A673 (cell line): ENCODE measurements at regions not wholly inside any gene's neighbourhood (a gene's known extent, or its start where the extent isn't known, plus 50 kb on each side); places are given as distances from the start of the nearest gene placed in this dataset.

Experiments
- BruUV-seq: library from RNA; stranded (reverse); fragments of 400-500 nt; replicated peaks from 2 replicates; lab custom pipeline; 2021; lab: Mats Ljungman, UMichigan
- CTCF ChIA-PET: fragments of 300-600 bp; sonication (Branson Sonifier 250); formaldehyde crosslinking; loops from one replicate; lab custom pipeline; 2022; ENCODE audit warnings: antibody characterized with exemption; lab: Charles Lee
- POLR2A ChIA-PET: fragments of 300-600 bp; sonication (Branson Sonifier 250); formaldehyde crosslinking; loops from one replicate; lab custom pipeline; 2022; ENCODE audit warnings: antibody characterized with exemption; ENCODE audit not compliant: low non-redundant PET; lab: Charles Lee
- DNase-seq: peaks from one replicate; pipeline ENCODE4 v3.0.0-alpha.2; 2015; ENCODE audit warnings: low spot score
- H3K27ac ChIP-seq: fragments of 200-600 bp; sonication (generic); 2 replicates; pipeline ENCODE4 v1.5.1; 2016; ENCODE audit warnings: mixed run types, low read depth, mild to moderate bottlenecking, mixed read lengths, antibody characterized with exemption, low read length; ENCODE audit not compliant: poor library complexity, severe bottlenecking
- H3K27me3 ChIP-seq: fragments of 200-600 bp; sonication (generic); replicated peaks from 2 replicates; pipeline ENCODE4 v1.6.1; 2017; ENCODE audit warnings: mixed run types, low read depth, mild to moderate bottlenecking, mixed read lengths, antibody characterized with exemption, low read length; ENCODE audit not compliant: insufficient read depth, poor library complexity
- H3K36me3 ChIP-seq: fragments of 200-600 bp; sonication (generic); 2 replicates; pipeline ENCODE4 v1.6.1; 2016; ENCODE audit warnings: mixed run types, mild to moderate bottlenecking, mixed read lengths, antibody characterized with exemption, low read length; ENCODE audit not compliant: insufficient read depth, poor library complexity, severe bottlenecking
- H3K4me1 ChIP-seq: fragments of 200-600 bp; sonication (generic); 2 replicates; pipeline ENCODE4 v1.6.1; 2017; ENCODE audit warnings: mixed run types, mild to moderate bottlenecking, mixed read lengths, antibody characterized with exemption, low read length; ENCODE audit not compliant: insufficient read depth, poor library complexity, severe bottlenecking
- H3K4me3 ChIP-seq: fragments of 200-600 bp; sonication (generic); 2 replicates; pipeline ENCODE4 v1.5.1; 2016; ENCODE audit warnings: low read depth, mixed run types, mild to moderate bottlenecking, mixed read lengths, low read length; ENCODE audit not compliant: poor library complexity, severe bottlenecking
- H3K9me3 ChIP-seq: fragments of 200-600 bp; sonication (generic); 2 replicates; pipeline ENCODE4 v1.6.1; 2016; ENCODE audit warnings: mixed run types, low read depth, mild to moderate bottlenecking, mixed read lengths, antibody characterized with exemption, low read length; ENCODE audit not compliant: poor library complexity, severe bottlenecking
- CTCF ChIP-seq: fragments of 300-800, 200-600 bp; sonication (generic); conservative IDR thresholded peaks from 2 replicates; pipeline ENCODE4 v1.5.1; 2017; ENCODE audit warnings: low read depth, mild to moderate bottlenecking, antibody characterized with exemption, low read length, moderate library complexity, mixed read lengths
- EZH2 ChIP-seq: fragments of 200-600 bp; sonication (generic); IDR thresholded peaks from 2 replicates; pipeline ENCODE4 v1.6.1; 2017; ENCODE audit warnings: borderline replicate concordance, low read depth, mild to moderate bottlenecking, mixed read lengths, antibody characterized with exemption, low read length; ENCODE audit not compliant: poor library complexity, severe bottlenecking
- intact Hi-C: fragments of 100-400 bp; cut with micrococcal nuclease; formaldehyde crosslinking; loops from one replicate; pipeline ENCODE4 v1.10.0; 2022; ENCODE audit not compliant: unreplicated experiment

DNA sequence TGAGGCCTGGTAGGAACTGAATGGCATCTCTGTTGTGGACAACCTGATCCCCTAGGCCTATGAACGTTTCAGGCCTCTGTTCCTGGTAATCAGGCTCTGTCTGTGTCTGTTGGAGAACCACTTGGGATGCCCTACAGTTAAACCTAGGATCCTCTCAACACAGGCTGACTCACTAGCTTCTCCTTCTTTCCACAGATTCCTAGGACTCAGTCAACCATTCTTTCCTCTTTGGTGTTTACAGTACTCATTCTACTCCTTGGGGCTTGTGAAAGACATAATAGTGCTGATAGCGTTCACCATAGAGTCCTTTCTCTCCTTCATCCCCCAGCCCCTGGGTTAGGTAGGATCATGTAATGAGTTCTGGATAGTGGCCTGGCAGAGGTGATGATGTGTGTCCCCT, 544.3 kb downstream of the METTL4 start:
- H3K9me3 ChIP-seq, result no peaks in the 10 kb centered on the region
- H3K4me3 ChIP-seq, result no peak overlapping the region
- ChIA-PET CTCF (no interaction called here), POLR2A (no interaction called here)
- H3K36me3 ChIP-seq, result no peaks in the 10 kb centered on the region
- BruUV-seq, result no TSS peak
- H3K27ac ChIP-seq, result no peak overlapping the region
- no peak for TF ChIP-seq EZH2
- TF ChIP-seq CTCF, result no peak
- intact Hi-C loops, result no loop called here
- DNase-seq, result no peak
- peaks cover 8% of the 10 kb centered on the region for H3K27me3 ChIP-seq
- H3K4me1 ChIP-seq, result no peaks in the 10 kb centered on the region

- Histone ChIP-seq H3K4me1 (no peaks in the 10 kb centered on the region), H3K9me3 (no peaks in the 10 kb centered on the region), H3K36me3 (no peaks in the 10 kb centered on the region), H3K27ac (no peak overlapping the region), H3K4me3 (no peak overlapping the region), H3K27me3 (peaks cover 5% of the 10 kb centered on the region)
- no peak for TF ChIP-seq CTCF
- no peak for TF ChIP-seq EZH2
- ChIA-PET POLR2A (no interaction called here), CTCF (no interaction called here)
- DNase-seq, result no peak
- BruUV-seq, result no TSS peak
- intact Hi-C loops, result no loop called here
These were observed 543.5 kb downstream of the METTL4 start for GRCh38 chr18:2027756-2028155.

DNA sequence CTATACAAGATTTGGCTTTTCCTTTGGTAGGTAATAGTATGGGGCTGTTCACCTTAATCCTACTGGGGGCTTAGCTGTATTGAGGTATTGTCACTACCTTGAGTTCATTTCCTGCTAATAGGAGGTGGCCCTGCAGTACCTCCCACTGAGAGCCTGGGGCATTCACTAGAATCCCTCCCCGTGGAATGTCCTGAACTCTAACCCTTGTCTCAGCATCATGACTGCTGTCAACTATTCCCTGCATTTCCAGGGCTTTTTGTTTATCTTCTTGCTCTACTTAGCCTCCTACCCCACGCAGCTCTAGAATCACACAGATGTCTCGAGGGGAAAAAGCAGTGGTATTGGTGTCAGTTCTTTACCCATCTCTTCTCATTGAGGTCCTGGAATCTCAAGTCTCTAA, 542.3 kb downstream of the METTL4 start:
- BruUV-seq, result no TSS peak
- H3K4me1 ChIP-seq, result no peaks in the 10 kb centered on the region
- H3K36me3 ChIP-seq, result no peaks in the 10 kb centered on the region
- TF ChIP-seq EZH2, result no peak
- TF ChIP-seq CTCF, result no peak
- ChIA-PET POLR2A (no interaction called here), CTCF (no interaction called here)
- H3K9me3 ChIP-seq, result no peaks in the 10 kb centered on the region
- no peak overlapping the region for H3K4me3 ChIP-seq
- DNase-seq, result no peak
- intact Hi-C loops, result no loop called here
- no peak overlapping the region for H3K27ac ChIP-seq
- H3K27me3 ChIP-seq, result no peaks in the 10 kb centered on the region
